Cardiac muscle cell (in vitro differentiated cells and primary cell): ENCODE measurements at regions not wholly inside any gene's neighbourhood (a gene's known extent, or its start where the extent isn't known, plus 50 kb on each side); places are given as distances from the start of the nearest gene placed in this dataset.

Experiments used
- DNase-seq, 2 donors: peaks; one replicate each; pipeline versions ENCODE4 v3.0.0 to v3.0.0-alpha.2; 2010 to 2017; ENCODE audit warnings: low read depth in 1 of 2, low spot score in 1 of 2
- H3K27ac ChIP-seq: fragments of 200-600 bp; sonication (generic); 2 replicates; pipeline ENCODE4 v1.5.1; 2016
- H3K27me3 ChIP-seq: fragments of 200-600 bp; sonication (generic); 2 replicates; pipeline ENCODE4 v1.6.0; 2016; ENCODE audit warnings: control low read depth
- H3K36me3 ChIP-seq: fragments of 200-600 bp; sonication (generic); 2 replicates; pipeline ENCODE4 v1.5.1; 2016; ENCODE audit warnings: control low read depth
- H3K4me1 ChIP-seq: fragments of 200-600 bp; sonication (generic); 2 replicates; pipeline ENCODE4 v1.8.1; 2017; ENCODE audit warnings: low read depth, mild to moderate bottlenecking, mixed run types
- H3K4me3 ChIP-seq: fragments of 200-600 bp; sonication (generic); 2 replicates; pipeline ENCODE4 v1.5.1; 2016; ENCODE audit warnings: mild to moderate bottlenecking
- H3K9me3 ChIP-seq: fragments of 200-600 bp; sonication (generic); 2 replicates; pipeline ENCODE4 v1.5.1; 2017; ENCODE audit warnings: low read depth, mild to moderate bottlenecking, control low read depth
- CTCF ChIP-seq: IDR thresholded peaks from 2 replicates; pipeline ENCODE4 v1.5.1; 2012; ENCODE audit warnings: low read depth, mild to moderate bottlenecking, low read length

DNA sequence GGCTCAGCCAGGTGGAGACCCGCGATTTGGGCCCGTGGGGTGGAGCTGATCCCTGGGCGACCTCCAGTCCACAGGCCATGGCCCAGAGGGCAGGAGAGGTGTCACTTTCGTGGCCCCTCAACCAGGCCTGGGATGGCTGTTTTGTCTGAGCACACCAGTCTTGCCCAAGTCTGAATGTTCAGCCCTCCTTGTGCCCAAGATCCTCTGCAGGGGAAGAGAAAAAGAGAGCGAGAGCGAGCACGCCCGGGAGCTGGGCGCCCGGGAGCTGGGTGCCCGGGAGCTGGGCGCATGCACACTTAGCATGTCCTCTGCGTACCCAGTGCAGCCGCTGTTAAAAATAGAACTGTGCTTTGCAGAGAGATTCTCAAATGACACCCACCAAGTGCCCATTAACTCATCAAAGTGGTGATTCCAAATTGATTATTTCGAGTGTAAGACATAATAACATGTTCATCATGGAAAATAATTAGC lies 403.3 kb upstream of the TNRC6C start:
- peaks cover 6% of the 10 kb centered on the region for H3K4me1 ChIP-seq
- no peak for TF ChIP-seq CTCF
- no peaks in the 10 kb centered on the region for H3K36me3 ChIP-seq
- H3K27me3 ChIP-seq, result no peaks in the 10 kb centered on the region
- no peak for DNase-seq
- no peak overlapping the region for H3K4me3 ChIP-seq
- no peaks in the 10 kb centered on the region for H3K9me3 ChIP-seq
- H3K27ac ChIP-seq, result no peak overlapping the region

GRCh38 chr17:77555741-77556291 lies 402.7 kb upstream of the TNRC6C start:
- DNase-seq, result peak in 1 of 2 donors; percentile 48
- Histone ChIP-seq H3K4me1 (peaks cover 6% of the 10 kb centered on the region), H3K36me3 (no peaks in the 10 kb centered on the region), H3K27me3 (no peaks in the 10 kb centered on the region), H3K4me3 (no peak overlapping the region), H3K9me3 (no peaks in the 10 kb centered on the region), H3K27ac (no peak overlapping the region)
- no peak for TF ChIP-seq CTCF

DNA sequence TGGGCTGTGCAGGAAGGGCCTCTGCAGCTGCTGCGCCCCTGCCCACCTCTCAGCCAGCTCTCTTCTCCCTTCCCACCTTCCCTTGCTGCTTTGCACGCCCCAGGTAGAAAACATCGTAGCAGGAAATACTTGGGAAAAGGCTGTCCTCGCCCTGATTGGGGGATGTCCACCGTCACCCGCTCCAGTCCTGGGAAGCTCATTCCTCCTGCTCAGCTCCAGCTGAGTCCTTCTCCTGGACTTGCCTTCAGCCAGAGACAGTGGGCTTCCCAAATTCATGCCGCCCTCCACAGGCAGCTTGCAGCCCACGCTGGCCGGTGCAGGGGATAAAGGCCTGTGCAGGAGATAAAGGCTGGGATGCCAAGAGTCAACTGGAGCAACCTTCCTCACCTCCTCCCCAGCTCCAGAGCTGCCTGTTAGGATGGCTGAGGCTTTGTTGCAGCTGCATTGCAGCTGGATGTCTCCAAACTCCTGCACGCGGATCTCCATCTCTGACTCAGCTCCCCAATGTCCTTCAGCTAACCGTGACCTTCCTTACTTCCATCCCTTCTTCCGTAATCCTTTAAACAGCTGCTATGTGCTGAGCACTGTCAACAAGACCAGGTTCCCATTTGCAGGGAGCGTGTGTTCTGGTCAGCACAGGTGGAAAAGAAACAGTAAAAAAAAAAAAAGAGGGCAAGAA lies 402.0 kb upstream of the TNRC6C start:
- H3K27me3 ChIP-seq, result no peaks in the 10 kb centered on the region
- no peaks in the 10 kb centered on the region for H3K36me3 ChIP-seq
- no peak overlapping the region for H3K27ac ChIP-seq
- H3K4me3 ChIP-seq, result no peak overlapping the region
- no peaks in the 10 kb centered on the region for H3K9me3 ChIP-seq
- peaks cover 6% of the 10 kb centered on the region for H3K4me1 ChIP-seq
- DNase-seq, result no peak
- no peak for TF ChIP-seq CTCF

DNA sequence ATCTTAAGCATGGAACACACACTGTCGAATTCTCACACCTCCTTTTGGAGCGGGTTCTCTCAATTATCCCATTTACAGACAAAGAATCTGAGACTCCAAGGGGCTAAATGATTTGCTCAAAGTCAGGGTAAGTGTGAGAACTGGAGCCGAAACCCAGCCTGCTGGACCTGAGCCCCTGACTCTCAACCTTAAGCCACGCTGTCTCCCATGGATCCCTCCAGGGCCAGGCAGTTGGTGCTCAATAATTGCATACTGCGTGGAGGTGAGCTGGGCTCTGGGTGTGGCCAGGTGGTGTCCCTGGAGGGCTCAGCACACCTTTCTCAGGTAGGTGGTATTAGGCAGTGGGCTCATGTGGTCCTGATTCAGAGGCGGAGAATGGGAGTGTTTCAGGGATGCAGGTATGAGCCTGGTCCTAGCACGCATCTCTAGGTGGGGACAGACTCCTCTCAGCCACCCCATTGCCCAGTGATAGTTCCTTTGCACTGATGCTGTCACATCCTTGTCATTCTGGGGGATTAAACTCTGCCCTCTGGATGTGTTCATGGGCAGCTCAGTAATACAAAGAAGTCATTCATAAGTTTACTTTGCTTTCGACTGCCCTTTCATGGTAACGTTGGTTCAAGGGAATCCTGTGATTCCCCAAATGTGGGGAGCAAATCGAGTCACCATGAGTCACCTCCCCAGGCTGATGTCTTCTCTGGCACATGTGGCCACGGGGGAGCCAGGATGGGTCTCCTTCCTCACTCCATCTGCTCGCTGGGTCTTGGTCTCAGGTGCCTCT lies 399.5 kb upstream of the TNRC6C start:
- Histone ChIP-seq H3K27me3 (no peaks in the 10 kb centered on the region), H3K4me1 (peaks cover 6% of the 10 kb centered on the region), H3K9me3 (no peaks in the 10 kb centered on the region), H3K27ac (no peak overlapping the region), H3K4me3 (no peak overlapping the region), H3K36me3 (no peaks in the 10 kb centered on the region)
- no peak for DNase-seq
- TF ChIP-seq CTCF, result no peak

DNA sequence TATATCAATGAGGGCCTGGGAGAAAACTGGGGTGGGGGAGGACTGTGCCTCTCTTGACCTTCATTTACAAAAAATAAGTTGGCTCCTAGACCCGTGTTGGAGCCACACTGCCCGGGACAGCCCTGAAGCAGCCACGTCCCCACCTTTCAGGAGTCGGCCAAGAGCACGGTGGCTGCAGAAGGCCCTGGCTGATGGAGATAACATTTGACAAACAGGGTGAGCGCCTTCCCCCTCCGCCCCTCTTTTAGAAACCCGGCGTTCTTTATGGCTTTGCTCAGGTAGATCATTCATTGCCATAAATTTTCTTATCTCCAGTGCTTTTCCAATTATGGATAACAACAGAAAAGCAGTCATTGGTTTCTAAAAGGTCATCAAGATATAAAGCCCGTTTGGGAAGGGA lies 398.1 kb upstream of the TNRC6C start:
- Histone ChIP-seq H3K36me3 (no peaks in the 10 kb centered on the region), H3K9me3 (no peaks in the 10 kb centered on the region), H3K27ac (no peak overlapping the region), H3K27me3 (no peaks in the 10 kb centered on the region), H3K4me3 (no peak overlapping the region), H3K4me1 (peaks cover under 1% of the 10 kb centered on the region)
- no peak for TF ChIP-seq CTCF
- DNase-seq, result no peak
